Type B pancreatic cell (in vitro differentiated cells): ENCODE measurements at regions not wholly inside any gene's neighbourhood (a gene's known extent, or its start where the extent isn't known, plus 50 kb on each side); places are given as distances from the start of the nearest gene placed in this dataset.

Experiments
- DNase-seq: peaks from one replicate; pipeline ENCODE4 v3.0.0; 2021; ENCODE audit warnings: mixed read lengths; ENCODE audit not compliant: unreplicated experiment; ENCODE audit errors: extremely low spot score
- H3K27ac Mint-ChIP-seq: 2 replicates; pipeline ENCODE4 v1.8.0; 2021; ENCODE audit warnings: mild to moderate bottlenecking, mixed read lengths
- H3K27me3 Mint-ChIP-seq: 2 replicates; pipeline ENCODE4 v1.8.0; 2021; ENCODE audit warnings: mixed read lengths
- H3K36me3 Mint-ChIP-seq: 2 replicates; pipeline ENCODE4 v1.8.0; 2021; ENCODE audit warnings: mixed read lengths
- H3K4me1 Mint-ChIP-seq: one replicate; pipeline ENCODE4 v1.8.0; 2021; ENCODE audit warnings: mixed read lengths; ENCODE audit not compliant: unreplicated experiment
- H3K4me3 Mint-ChIP-seq: 2 replicates; pipeline ENCODE4 v1.8.0; 2021; ENCODE audit warnings: mild to moderate bottlenecking, mixed read lengths
- H3K9me3 Mint-ChIP-seq: 2 replicates; pipeline ENCODE4 v1.8.0; 2021; ENCODE audit warnings: mixed read lengths
- CTCF ChIP-seq: fragments of 200-600 bp; sonication (generic); conservative IDR thresholded peaks from 2 replicates; pipeline ENCODE4 v1.5.0; 2021; ENCODE audit warnings: antibody characterized with exemption, mild to moderate bottlenecking

- Mint-ChIP-seq H3K27ac (no peak overlapping the region), H3K27me3 (peaks cover 4% of the 10 kb centered on the region), H3K4me1 (peaks cover 5% of the 10 kb centered on the region), H3K36me3 (no peaks in the 10 kb centered on the region), H3K4me3 (no peak overlapping the region), H3K9me3 (peaks cover 5% of the 10 kb centered on the region)
- no peak for TF ChIP-seq CTCF
- no peak for DNase-seq
Measured at GRCh38 chr2:239460780-239461179, 60.0 kb upstream of the HDAC4 start.

GRCh38 chr2:239459606-239460005, 58.8 kb upstream of the HDAC4 start:
- Mint-ChIP-seq H3K4me1 (peaks cover 5% of the 10 kb centered on the region), H3K36me3 (no peaks in the 10 kb centered on the region), H3K4me3 (no peak overlapping the region), H3K27ac (no peak overlapping the region), H3K9me3 (peaks cover 5% of the 10 kb centered on the region), H3K27me3 (peaks cover 4% of the 10 kb centered on the region)
- no peak for TF ChIP-seq CTCF
- peak; percentile 50 for DNase-seq

- peak; percentile 53 for DNase-seq
- Mint-ChIP-seq H3K27me3 (peaks cover 4% of the 10 kb centered on the region), H3K4me1 (peaks cover 5% of the 10 kb centered on the region), H3K27ac (no peak overlapping the region), H3K9me3 (peaks cover 9% of the 10 kb centered on the region), H3K4me3 (no peak overlapping the region), H3K36me3 (no peaks in the 10 kb centered on the region)
- TF ChIP-seq CTCF, result no peak
Measured at GRCh38 chr2:239459056-239459455, 58.2 kb upstream of the HDAC4 start.

GRCh38 chr2:239457586-239458445, 57.0 kb upstream of the HDAC4 start:
- H3K36me3 Mint-ChIP-seq, result no peaks in the 10 kb centered on the region
- H3K4me1 Mint-ChIP-seq, result no peaks in the 10 kb centered on the region
- H3K27ac Mint-ChIP-seq, result no peak overlapping the region
- H3K27me3 Mint-ChIP-seq, result peaks cover 4% of the 10 kb centered on the region
- H3K9me3 Mint-ChIP-seq, result peaks cover 13% of the 10 kb centered on the region
- no peak for TF ChIP-seq CTCF
- H3K4me3 Mint-ChIP-seq, result no peak overlapping the region
- DNase-seq, result peak; percentile 37

GRCh38 chr2:239456940-239457339, 56.1 kb upstream of the HDAC4 start:
- Mint-ChIP-seq H3K36me3 (no peaks in the 10 kb centered on the region), H3K27ac (no peak overlapping the region), H3K27me3 (peaks cover 4% of the 10 kb centered on the region), H3K4me1 (no peaks in the 10 kb centered on the region), H3K9me3 (peaks cover 18% of the 10 kb centered on the region), H3K4me3 (no peak overlapping the region)
- DNase-seq, result peak; percentile 24
- TF ChIP-seq CTCF, result no peak
